Stomach (tissue), 8 donors: ENCODE measurements at regions not wholly inside any gene's neighbourhood (a gene's known extent, or its start where the extent isn't known, plus 50 kb on each side); places are given as distances from the start of the nearest gene placed in this dataset.

Source experiments
- DNase-seq, 2 donors: peaks; one replicate each; pipeline versions ENCODE4 v3.0.0 to v3.0.0-alpha.2; 2013 to 2019
- H3K27ac ChIP-seq, 5 donors: fragments of 200-600 bp in 4 of 5; sonication (generic) in 4 of 5; one replicate each; pipeline ENCODE4 v1.5.1; 2013 to 2019; ENCODE audit warnings: mild to moderate bottlenecking in 1 of 5, moderate library complexity in 1 of 5
- H3K27me3 ChIP-seq, 3 donors: fragments of 200-600 bp; sonication (generic); one replicate each; pipeline ENCODE4 v1.5.1; 2017 to 2019; ENCODE audit warnings: mixed run types in 1 of 3
- H3K36me3 ChIP-seq, 4 donors: fragments of 200-600 bp; sonication (generic); 1 replicate in 3 of 4; 2 replicates in 1 of 4; pipeline ENCODE4 v1.5.1; 2016 to 2019
- H3K4me1 ChIP-seq, 4 donors: fragments of 200-600 bp; sonication (generic); one replicate each; pipeline ENCODE4 v1.5.1; 2016 to 2019
- H3K4me3 ChIP-seq, 4 donors: fragments of 200-600 bp; sonication (generic) in 3 of 4; one replicate each; pipeline ENCODE4 v1.5.1; 2016 to 2019; ENCODE audit warnings: mild to moderate bottlenecking in 1 of 4
- H3K9me3 ChIP-seq, 4 donors: fragments of 200-600 bp; sonication (generic); one replicate each; pipeline ENCODE4 v1.5.1; 2016 to 2019
- CTCF ChIP-seq, 7 experiments: fragments of 450-650 bp in 4 of 7; fragments of 200-600 bp in 3 of 7; sonication (generic) in 3 of 7; IDR thresholded peaks; one replicate each; pipeline ENCODE4 v1.5.1; 2016 to 2019; ENCODE audit warnings: antibody characterized with exemption in 7 of 7, control low read depth in 2 of 7, mild to moderate bottlenecking in 1 of 7
- EP300 ChIP-seq: sonication (generic); formaldehyde crosslinking; IDR thresholded peaks from one replicate; pipeline ENCODE4 v1.6.1; 2017; ENCODE audit warnings: antibody characterized with exemption
- POLR2A ChIP-seq, 4 donors: fragments of 450-650 bp; IDR thresholded peaks; one replicate each; pipeline ENCODE4 v1.6.1; 2016; ENCODE audit warnings: antibody characterized with exemption in 4 of 4, control low read depth in 2 of 4, mild to moderate bottlenecking in 1 of 4, moderate library complexity in 1 of 4
- POLR2AphosphoS5 ChIP-seq, 3 donors: sonication (generic); formaldehyde crosslinking; IDR thresholded peaks; one replicate each; pipeline ENCODE4 v1.6.1; 2016; ENCODE audit warnings: antibody characterized with exemption in 3 of 3
- WGBS, 5 donors: extraction: QIAGEN DNeasy Blood & Tissue Kit in 3 of 5; methylation state at CpG; one replicate each; pipeline versions ENCODE4 v1.1.5 to v1.1.7; 2013 to 2018; 5-methylcytosine and 5-hydroxymethylcytosine counted together
- intact Hi-C: fragments of 100-400 bp; cut with DNase I; formaldehyde crosslinking; loops from one replicate; pipeline ENCODE4 v1.15.1; 2023; ENCODE audit warnings: low total_unique reads
- donor health status: healthy with polysubstance abuse.
- donor health status: Bipolar disorder and iron deficiency.
- donor health status: healthy.

DNA sequence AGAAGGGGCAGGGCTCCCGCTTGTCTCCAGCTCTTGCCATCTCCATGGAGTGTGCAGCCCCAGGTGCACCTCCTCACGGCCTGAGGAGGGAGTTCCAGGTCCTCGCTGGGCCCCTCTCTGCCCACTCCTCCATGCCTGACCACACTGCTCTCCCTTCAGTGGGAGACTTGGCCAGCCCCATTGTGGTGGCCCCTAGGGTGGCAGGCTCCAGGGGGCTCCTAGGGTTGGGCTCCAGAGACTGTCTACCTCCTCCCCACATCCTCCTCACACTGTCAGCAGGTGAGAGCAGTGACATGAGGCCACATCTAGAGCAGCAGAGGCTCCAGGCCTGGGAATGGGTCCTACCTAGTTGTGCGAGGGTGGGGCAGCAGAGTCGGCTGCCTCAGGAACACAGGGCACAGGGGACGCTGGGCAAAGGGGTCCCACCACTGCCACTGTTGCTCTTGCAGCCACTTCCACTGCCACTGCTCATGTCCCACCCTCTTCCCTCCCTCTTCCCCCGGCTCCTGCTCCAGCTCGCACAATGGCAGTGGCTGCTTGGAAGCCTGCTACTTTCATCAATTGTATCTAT lies 514.8 kb downstream of the MRPL39 start:
- TF ChIP-seq CTCF (IDR thresholded peaks at IDR 0.05) (no peak), EP300 (no peak), POLR2A (IDR thresholded peaks at IDR 0.05) (no peak), POLR2AphosphoS5 (IDR thresholded peaks at IDR 0.05) (no peak)
- intact Hi-C loops, result no loop called here
- Histone ChIP-seq H3K27ac (no peak overlapping the region), H3K4me1 (no peaks in the 10 kb centered on the region), H3K4me3 (no peak overlapping the region), H3K27me3 (no peaks in the 10 kb centered on the region), H3K36me3 (no peaks in the 10 kb centered on the region), H3K9me3 (peaks cover 0 to 19% (median 6%) of the 10 kb centered on the region in 4 donors)
- DNase-seq, result no peak
- WGBS, 5 donors, result 78 to 93% (median 86%) methylated on average over 6 to 8 of the region's 8 CpGs

GRCh38 chr21:25081096-25081495 lies 526.2 kb downstream of the MRPL39 start:
- intact Hi-C loops, result no loop called here
- Histone ChIP-seq H3K27ac (no peak overlapping the region), H3K27me3 (no peaks in the 10 kb centered on the region), H3K36me3 (no peaks in the 10 kb centered on the region), H3K4me3 (no peak overlapping the region), H3K9me3 (no peaks in the 10 kb centered on the region), H3K4me1 (no peaks in the 10 kb centered on the region)
- 73 to 83% (median 80%) methylated on average over 4 of the region's 4 CpGs for whole genome bisulfite sequencing, 5 donors
- no peak for DNase-seq
- TF ChIP-seq EP300, result no peak
- no peak for TF ChIP-seq CTCF (IDR thresholded peaks at IDR 0.05)
- no peak for TF ChIP-seq POLR2A (IDR thresholded peaks at IDR 0.05)
- TF ChIP-seq POLR2AphosphoS5 (IDR thresholded peaks at IDR 0.05), result no peak

DNA sequence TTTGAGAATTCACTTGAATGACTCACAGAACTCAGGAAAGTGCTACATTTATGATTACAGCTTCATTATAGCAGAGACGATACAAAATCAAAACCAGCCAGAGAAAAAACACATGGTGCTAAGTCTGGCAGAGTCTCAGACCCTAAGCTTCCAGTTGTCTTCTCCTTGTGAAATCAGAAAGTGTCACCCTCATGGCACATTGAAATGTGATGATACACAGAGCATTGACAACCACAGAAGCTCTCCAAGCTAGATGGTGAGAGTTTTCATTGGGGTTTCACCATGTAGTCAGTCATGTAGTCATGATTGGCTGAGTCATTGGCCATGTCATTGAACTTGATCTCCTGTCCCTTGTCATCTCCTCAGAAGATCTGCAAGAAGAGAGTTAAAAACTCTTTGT lies 526.6 kb downstream of the MRPL39 start:
- Histone ChIP-seq H3K4me3 (no peak overlapping the region), H3K27ac (no peak overlapping the region), H3K9me3 (no peaks in the 10 kb centered on the region), H3K36me3 (no peaks in the 10 kb centered on the region), H3K27me3 (no peaks in the 10 kb centered on the region), H3K4me1 (no peaks in the 10 kb centered on the region)
- WGBS, 5 donors, result 82 to 94% (median 85%) methylated on average over 1 of the region's 1 CpG
- intact Hi-C loops, result no loop called here
- no peak for DNase-seq
- TF ChIP-seq EP300 (no peak), CTCF (IDR thresholded peaks at IDR 0.05) (no peak), POLR2A (IDR thresholded peaks at IDR 0.05) (no peak), POLR2AphosphoS5 (IDR thresholded peaks at IDR 0.05) (no peak)

DNA sequence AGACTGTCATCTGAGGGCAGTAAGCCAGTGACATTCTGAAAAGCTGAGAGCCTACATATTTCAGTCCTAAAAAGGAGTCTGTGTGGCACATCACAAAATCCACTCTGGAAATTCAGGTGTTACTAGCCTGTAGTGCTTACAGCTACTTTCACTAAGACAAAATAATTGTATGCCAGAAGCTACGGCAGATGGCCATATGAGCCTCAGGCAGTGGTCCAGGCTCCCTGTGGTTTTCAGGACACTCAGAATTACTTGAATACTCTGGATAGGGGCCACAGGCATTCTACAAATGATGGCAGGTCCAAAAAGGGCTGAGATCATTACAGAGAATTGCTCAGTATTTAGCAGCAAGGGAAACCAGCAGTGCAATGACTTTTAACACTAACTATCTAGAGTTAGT lies 527.1 kb downstream of the MRPL39 start:
- TF ChIP-seq POLR2A (IDR thresholded peaks at IDR 0.05) (no peak), CTCF (IDR thresholded peaks at IDR 0.05) (no peak), EP300 (no peak), POLR2AphosphoS5 (IDR thresholded peaks at IDR 0.05) (no peak)
- DNase-seq, result no peak
- intact Hi-C loops, result no loop called here

More for the DNA sequence above, 527.1 kb downstream of the MRPL39 start:
- Histone ChIP-seq H3K27me3 (no peaks in the 10 kb centered on the region), H3K27ac (no peak overlapping the region), H3K4me1 (no peaks in the 10 kb centered on the region), H3K36me3 (no peaks in the 10 kb centered on the region), H3K9me3 (no peaks in the 10 kb centered on the region), H3K4me3 (no peak overlapping the region)
- WGBS, 5 donors, result 67 to 94% (median 85%) methylated on average over 1 of the region's 1 CpG
